CD14-positive monocyte (primary cell): ENCODE measurements at regions not wholly inside any gene's neighbourhood (a gene's known extent, or its start where the extent isn't known, plus 50 kb on each side); places are given as distances from the start of the nearest gene placed in this dataset.

ENCODE experiments used
- DNase-seq, 3 donors: peaks; one replicate each; pipeline ENCODE4 v3.0.0-alpha.2; 2011 to 2022
- H2AFZ ChIP-seq: 2 replicates; pipeline ENCODE4 v1.6.0; 2012; ENCODE audit warnings: mild to moderate bottlenecking, low read depth, low read length, inconsistent platforms; ENCODE audit not compliant: insufficient read depth, poor library complexity, severe bottlenecking
- H3K27ac ChIP-seq, 2 donors: 1 replicate in 1 of 2; 2 replicates in 1 of 2; pipeline ENCODE4 v1.5.1; 2012 to 2013; ENCODE audit warnings: low read length in 2 of 2, control low read depth in 1 of 2, inconsistent platforms in 1 of 2, low read depth in 1 of 2, mild to moderate bottlenecking in 1 of 2
- H3K27me3 ChIP-seq, 2 donors: one replicate each; pipeline versions ENCODE4 v1.6.0 to v1.6.1; 2011 to 2013; ENCODE audit warnings: low read length in 2 of 2; ENCODE audit not compliant: control insufficient read depth in 2 of 2, insufficient read depth in 2 of 2
- H3K36me3 ChIP-seq, 2 donors: replicated peaks in 1 of 2; 1 replicate in 1 of 2; 2 replicates in 1 of 2; pipeline versions ENCODE4 v1.5.1 to v1.6.1; 2012 to 2013; ENCODE audit warnings: low read length in 2 of 2, control low read depth in 1 of 2, inconsistent platforms in 1 of 2, mild to moderate bottlenecking in 1 of 2; ENCODE audit not compliant: insufficient read depth in 2 of 2, control insufficient read depth in 1 of 2
- H3K4me1 ChIP-seq, 2 donors: 1 replicate in 1 of 2; 2 replicates in 1 of 2; pipeline versions ENCODE4 v1.5.1 to v1.6.1; 2012 to 2013; ENCODE audit warnings: low read length in 2 of 2, control low read depth in 1 of 2, inconsistent platforms in 1 of 2, mild to moderate bottlenecking in 1 of 2, moderate library complexity in 1 of 2; ENCODE audit not compliant: insufficient read depth in 2 of 2, control insufficient read depth in 1 of 2
- H3K4me2 ChIP-seq: replicated peaks from 2 replicates; pipeline ENCODE3; 2012; ENCODE audit warnings: low read length, moderate library complexity, mild to moderate bottlenecking; ENCODE audit not compliant: poor library complexity, severe bottlenecking; ENCODE audit errors: extremely low read depth
- H3K4me3 ChIP-seq, 3 experiments: fragments of 200-600 bp in 1 of 3; sonication (generic) in 1 of 3; replicated peaks in 1 of 3; 1 replicate in 2 of 3; 2 replicates in 1 of 3; pipeline ENCODE4 v1.5.1; 2011 to 2013; ENCODE audit warnings: low read length in 3 of 3, mild to moderate bottlenecking in 3 of 3, control low read depth in 2 of 3, low read depth in 2 of 3, inconsistent platforms in 1 of 3, moderate library complexity in 1 of 3
- H3K79me2 ChIP-seq: 2 replicates; pipeline ENCODE4 v1.6.0; 2012; ENCODE audit warnings: mild to moderate bottlenecking, control low read depth, inconsistent platforms, low read length, moderate library complexity; ENCODE audit not compliant: insufficient read depth
- H3K9ac ChIP-seq: 2 replicates; pipeline ENCODE4 v1.6.0; 2017; ENCODE audit warnings: low read length, mild to moderate bottlenecking; ENCODE audit not compliant: insufficient read depth, poor library complexity, severe bottlenecking
- H3K9me3 ChIP-seq, 2 donors: replicated peaks in 1 of 2; 1 replicate in 1 of 2; 2 replicates in 1 of 2; pipeline versions ENCODE4 v1.5.1 to v1.6.1; 2012 to 2013; ENCODE audit warnings: low read length in 2 of 2, control low read depth in 1 of 2; ENCODE audit not compliant: control insufficient read depth in 1 of 2, insufficient read depth in 1 of 2
- H4K20me1 ChIP-seq: 2 replicates; pipeline ENCODE4 v1.6.0; 2012; ENCODE audit warnings: mild to moderate bottlenecking, low read length, control low read depth, moderate library complexity; ENCODE audit not compliant: insufficient read depth
- H3K27ac Mint-ChIP-seq, 7 donors: one replicate each; pipeline ENCODE4 v1.8.0; 2020; ENCODE audit warnings: mild to moderate bottlenecking in 7 of 7, mixed read lengths in 7 of 7, moderate library complexity in 6 of 7, inconsistent platforms in 2 of 7
- H3K27me3 Mint-ChIP-seq, 3 donors: one replicate each; pipeline ENCODE4 v1.8.0; 2021 to 2022; ENCODE audit warnings: low read depth in 3 of 3, mild to moderate bottlenecking in 3 of 3, mixed read lengths in 3 of 3, moderate library complexity in 3 of 3, inconsistent platforms in 1 of 3
- H3K36me3 Mint-ChIP-seq, 2 donors: one replicate each; pipeline ENCODE4 v1.8.0; 2020; ENCODE audit warnings: mixed read lengths in 2 of 2, inconsistent platforms in 1 of 2, mild to moderate bottlenecking in 1 of 2
- H3K4me1 Mint-ChIP-seq: one replicate; pipeline ENCODE4 v1.8.0; 2020; ENCODE audit warnings: mild to moderate bottlenecking, mixed read lengths
- H3K4me3 Mint-ChIP-seq, 2 donors: one replicate each; pipeline ENCODE4 v1.8.0; 2020; ENCODE audit warnings: mild to moderate bottlenecking in 2 of 2, mixed read lengths in 2 of 2, moderate library complexity in 1 of 2
- H3K9me3 Mint-ChIP-seq, 7 donors: one replicate each; pipeline ENCODE4 v1.8.0; 2020 to 2022; ENCODE audit warnings: mixed read lengths in 7 of 7, mild to moderate bottlenecking in 6 of 7, moderate library complexity in 6 of 7, inconsistent platforms in 2 of 7
- WGBS: methylation state at CpG from one replicate; pipeline ENCODE4 v1.1.5; 2013; ENCODE audit warnings: missing lambda C conversion rate; ENCODE audit not compliant: insufficient coverage; 5-methylcytosine and 5-hydroxymethylcytosine counted together
- intact Hi-C, 2 donors: fragments of 100-400 bp; cut with micrococcal nuclease; formaldehyde crosslinking; loops; one replicate each; pipeline versions ENCODE4 v1.15.0 to v1.15.1; 2023
- TF ChIP-seq, protein P1 (sequence below): fragments of 200-600 bp; IDR thresholded peaks from one replicate; pipeline ENCODE4 v1.8.0; 2022; ENCODE audit warnings: antibody characterized with exemption, mild to moderate bottlenecking

GRCh38 chr14:80364274-80364673, 153.0 kb upstream of the DIO2 start:
- no peak overlapping the region for H3K4me3 ChIP-seq
- no peak overlapping the region for H2AFZ ChIP-seq
- Mint-ChIP-seq H3K9me3 (peaks cover 0 to 3% (median 0%) of the 10 kb centered on the region in 7 donors), H3K36me3 (no peaks in the 10 kb centered on the region), H3K27ac (no peak overlapping the region), H3K4me3 (no peak overlapping the region), H3K27me3 (peaks cover 0 to 3% (median 0%) of the 10 kb centered on the region in 3 donors), H3K4me1 (no peaks in the 10 kb centered on the region)
- no CpG with 5 or more reads among the region's 1 CpG for WGBS
- no peaks in the 10 kb centered on the region for H3K79me2 ChIP-seq
- H4K20me1 ChIP-seq: no peaks in the 10 kb centered on the region
- no peaks in the 10 kb centered on the region for H3K9me3 ChIP-seq
- H3K36me3 ChIP-seq: no peaks in the 10 kb centered on the region
- H3K27me3 ChIP-seq: no peaks in the 10 kb centered on the region
- no peak overlapping the region for H3K9ac ChIP-seq
- H3K27ac ChIP-seq: no peak overlapping the region
- intact Hi-C loops: no loop called here
- TF ChIP-seq, protein P1, sequence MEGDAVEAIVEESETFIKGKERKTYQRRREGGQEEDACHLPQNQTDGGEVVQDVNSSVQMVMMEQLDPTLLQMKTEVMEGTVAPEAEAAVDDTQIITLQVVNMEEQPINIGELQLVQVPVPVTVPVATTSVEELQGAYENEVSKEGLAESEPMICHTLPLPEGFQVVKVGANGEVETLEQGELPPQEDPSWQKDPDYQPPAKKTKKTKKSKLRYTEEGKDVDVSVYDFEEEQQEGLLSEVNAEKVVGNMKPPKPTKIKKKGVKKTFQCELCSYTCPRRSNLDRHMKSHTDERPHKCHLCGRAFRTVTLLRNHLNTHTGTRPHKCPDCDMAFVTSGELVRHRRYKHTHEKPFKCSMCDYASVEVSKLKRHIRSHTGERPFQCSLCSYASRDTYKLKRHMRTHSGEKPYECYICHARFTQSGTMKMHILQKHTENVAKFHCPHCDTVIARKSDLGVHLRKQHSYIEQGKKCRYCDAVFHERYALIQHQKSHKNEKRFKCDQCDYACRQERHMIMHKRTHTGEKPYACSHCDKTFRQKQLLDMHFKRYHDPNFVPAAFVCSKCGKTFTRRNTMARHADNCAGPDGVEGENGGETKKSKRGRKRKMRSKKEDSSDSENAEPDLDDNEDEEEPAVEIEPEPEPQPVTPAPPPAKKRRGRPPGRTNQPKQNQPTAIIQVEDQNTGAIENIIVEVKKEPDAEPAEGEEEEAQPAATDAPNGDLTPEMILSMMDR: no peak
- DNase-seq: no peak
- H3K4me1 ChIP-seq: no peaks in the 10 kb centered on the region
- no peak overlapping the region for H3K4me2 ChIP-seq

- WGBS: 71% methylated on average over 4 of the region's 5 CpGs
- Histone ChIP-seq H2AFZ (no peak overlapping the region), H3K27me3 (no peaks in the 10 kb centered on the region), H3K36me3 (no peaks in the 10 kb centered on the region), H3K79me2 (no peaks in the 10 kb centered on the region), H3K27ac (no peak overlapping the region), H3K9me3 (no peaks in the 10 kb centered on the region), H3K4me2 (no peak overlapping the region), H3K9ac (no peak overlapping the region), H3K4me3 (no peak overlapping the region), H4K20me1 (no peaks in the 10 kb centered on the region), H3K4me1 (no peaks in the 10 kb centered on the region)
- peaks cover 0 to 2% (median 0%) of the 10 kb centered on the region in 3 donors for H3K27me3 Mint-ChIP-seq
- TF ChIP-seq, protein P1: no peak
- H3K9me3 Mint-ChIP-seq: peaks cover 0 to 3% (median under 1%) of the 10 kb centered on the region in 7 donors
- H3K4me1 Mint-ChIP-seq: no peaks in the 10 kb centered on the region
- intact Hi-C loops: no loop called here
- no peaks in the 10 kb centered on the region for H3K36me3 Mint-ChIP-seq
- DNase-seq: no peak
- H3K27ac Mint-ChIP-seq: no peak overlapping the region
- no peak overlapping the region for H3K4me3 Mint-ChIP-seq
Measured at GRCh38 chr14:80358112-80358511, 146.8 kb upstream of the DIO2 start.
